ENCODE measurements at regions not wholly inside any gene's neighbourhood (a gene's known extent, or its start where the extent isn't known, plus 50 kb on each side); places are given as distances from the start of the nearest gene placed in this dataset.

DNA sequence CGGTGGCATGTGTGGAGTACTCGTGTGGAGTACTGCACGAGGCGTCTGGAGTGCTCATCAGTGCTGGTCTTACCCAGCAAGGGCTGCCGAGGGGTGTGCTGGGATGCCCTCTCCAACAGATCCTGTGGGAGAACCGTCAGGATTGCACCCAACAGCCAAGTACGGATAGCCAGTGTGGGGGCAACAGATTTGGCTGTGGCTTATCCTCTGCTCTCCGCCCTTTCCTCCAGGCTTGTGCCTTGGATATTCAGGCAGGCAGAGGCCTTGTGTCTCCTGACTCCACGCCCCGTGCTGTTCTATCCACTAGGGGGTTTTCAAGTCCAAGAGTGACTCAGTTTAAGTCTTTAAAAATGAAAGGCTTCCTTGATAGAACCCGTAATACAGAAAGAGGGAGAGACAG is 321.0 kb upstream of the HS6ST1 start:
- TF ChIP-seq, protein P1, sequence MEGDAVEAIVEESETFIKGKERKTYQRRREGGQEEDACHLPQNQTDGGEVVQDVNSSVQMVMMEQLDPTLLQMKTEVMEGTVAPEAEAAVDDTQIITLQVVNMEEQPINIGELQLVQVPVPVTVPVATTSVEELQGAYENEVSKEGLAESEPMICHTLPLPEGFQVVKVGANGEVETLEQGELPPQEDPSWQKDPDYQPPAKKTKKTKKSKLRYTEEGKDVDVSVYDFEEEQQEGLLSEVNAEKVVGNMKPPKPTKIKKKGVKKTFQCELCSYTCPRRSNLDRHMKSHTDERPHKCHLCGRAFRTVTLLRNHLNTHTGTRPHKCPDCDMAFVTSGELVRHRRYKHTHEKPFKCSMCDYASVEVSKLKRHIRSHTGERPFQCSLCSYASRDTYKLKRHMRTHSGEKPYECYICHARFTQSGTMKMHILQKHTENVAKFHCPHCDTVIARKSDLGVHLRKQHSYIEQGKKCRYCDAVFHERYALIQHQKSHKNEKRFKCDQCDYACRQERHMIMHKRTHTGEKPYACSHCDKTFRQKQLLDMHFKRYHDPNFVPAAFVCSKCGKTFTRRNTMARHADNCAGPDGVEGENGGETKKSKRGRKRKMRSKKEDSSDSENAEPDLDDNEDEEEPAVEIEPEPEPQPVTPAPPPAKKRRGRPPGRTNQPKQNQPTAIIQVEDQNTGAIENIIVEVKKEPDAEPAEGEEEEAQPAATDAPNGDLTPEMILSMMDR (conservative IDR thresholded peaks at IDR 0.05): no peak
- TF ChIP-seq EZH2 (IDR thresholded peaks at IDR 0.05; ENCODE audit: low read depth): no peak
